GM12892 (cell line): ENCODE measurements at regions not wholly inside any gene's neighbourhood (a gene's known extent, or its start where the extent isn't known, plus 50 kb on each side); places are given as distances from the start of the nearest gene placed in this dataset.

Source experiments
- POLR2A ChIP-seq: IDR thresholded peaks from 2 replicates; pipeline ENCODE4 v1.6.1; 2011; ENCODE audit warnings: low read depth, low read length, control low read depth
- POLR2AphosphoS5 ChIP-seq: IDR thresholded peaks from 2 replicates; pipeline ENCODE4 v1.6.1; 2011; ENCODE audit warnings: low read depth, low read length, control low read depth
- TAF1 ChIP-seq: IDR thresholded peaks from 2 replicates; pipeline ENCODE4 v1.6.1; 2011; ENCODE audit warnings: low read depth, mild to moderate bottlenecking, control low read depth, low read length, borderline replicate concordance

- TF ChIP-seq POLR2AphosphoS5 (no peak), POLR2A (no peak), TAF1 (no peak)
Measured at GRCh38 chr15:101542306-101543025, 53.0 kb upstream of the PCSK6 start.
